ENCODE measurements at regions not wholly inside any gene's neighbourhood (a gene's known extent, or its start where the extent isn't known, plus 50 kb on each side); places are given as distances from the start of the nearest gene placed in this dataset.

DNA sequence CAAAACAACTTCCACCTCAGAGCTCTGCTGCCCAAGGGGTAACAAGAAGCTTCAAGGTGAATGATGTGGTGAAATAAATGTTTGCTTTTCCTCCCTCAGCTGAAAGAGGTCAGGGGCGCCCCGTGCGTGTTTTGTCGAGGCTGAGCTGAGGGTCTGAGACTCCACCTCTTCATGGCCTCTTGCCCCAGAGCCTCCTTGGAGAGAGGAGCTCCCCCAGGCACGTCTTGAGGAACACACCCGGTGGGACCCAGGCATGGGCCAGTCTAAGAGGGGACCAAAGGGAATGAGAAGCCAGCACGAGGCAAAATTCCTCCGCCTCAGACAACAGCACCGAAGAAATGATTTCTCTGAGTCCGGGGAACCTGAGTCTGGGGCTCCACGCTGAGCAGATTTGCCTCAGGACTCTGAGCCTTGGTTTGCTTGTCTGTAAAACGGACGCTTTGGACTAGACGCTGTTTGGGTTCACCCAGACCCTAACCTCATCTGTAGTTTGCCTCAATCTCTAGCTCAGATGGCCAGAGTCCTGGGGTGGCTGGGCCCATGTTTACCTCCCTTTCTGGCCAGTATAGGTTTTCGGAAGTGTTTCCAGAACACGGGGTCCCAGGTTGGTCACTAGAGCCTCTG, 56.4 kb upstream of the ODC1 start:
- H3K27me3 ChIP-seq (ENCODE audit: insufficient read depth, low read length), result no peaks in the 10 kb centered on the region
- H4K91ac ChIP-seq (ENCODE audit: insufficient read length, low read depth, low read length), result no peak overlapping the region
- H3K56ac ChIP-seq (ENCODE audit: insufficient read length, low read depth, low read length), result no peak overlapping the region
- H3K9me3 ChIP-seq (ENCODE audit: control insufficient read depth, low read depth, low read length), result no peaks in the 10 kb centered on the region
- H3K79me2 ChIP-seq (ENCODE audit: insufficient read depth, low read length), result no peaks in the 10 kb centered on the region
- H3K14ac ChIP-seq (ENCODE audit: insufficient read depth, low read length), result no peak overlapping the region
- no peak overlapping the region for H3K27ac Mint-ChIP-seq
- H2AFZ ChIP-seq (ENCODE audit: low read length), result no peak overlapping the region
- H2BK12ac ChIP-seq (ENCODE audit: insufficient read length, low read depth, low read length), result no peak overlapping the region
- no peaks in the 10 kb centered on the region for H3K23me2 ChIP-seq (ENCODE audit: insufficient read length, low read depth, low read length, poor library complexity, severe bottlenecking)
- no peak overlapping the region for H2BK20ac ChIP-seq (ENCODE audit: low read depth, low read length, poor library complexity, severe bottlenecking)
- H2BK120ac ChIP-seq (ENCODE audit: low read depth, low read length, poor library complexity, severe bottlenecking), result no peak overlapping the region
- H3K18ac ChIP-seq (ENCODE audit: insufficient read length, low read depth, low read length), result no peak overlapping the region
- TF ChIP-seq, protein P1, sequence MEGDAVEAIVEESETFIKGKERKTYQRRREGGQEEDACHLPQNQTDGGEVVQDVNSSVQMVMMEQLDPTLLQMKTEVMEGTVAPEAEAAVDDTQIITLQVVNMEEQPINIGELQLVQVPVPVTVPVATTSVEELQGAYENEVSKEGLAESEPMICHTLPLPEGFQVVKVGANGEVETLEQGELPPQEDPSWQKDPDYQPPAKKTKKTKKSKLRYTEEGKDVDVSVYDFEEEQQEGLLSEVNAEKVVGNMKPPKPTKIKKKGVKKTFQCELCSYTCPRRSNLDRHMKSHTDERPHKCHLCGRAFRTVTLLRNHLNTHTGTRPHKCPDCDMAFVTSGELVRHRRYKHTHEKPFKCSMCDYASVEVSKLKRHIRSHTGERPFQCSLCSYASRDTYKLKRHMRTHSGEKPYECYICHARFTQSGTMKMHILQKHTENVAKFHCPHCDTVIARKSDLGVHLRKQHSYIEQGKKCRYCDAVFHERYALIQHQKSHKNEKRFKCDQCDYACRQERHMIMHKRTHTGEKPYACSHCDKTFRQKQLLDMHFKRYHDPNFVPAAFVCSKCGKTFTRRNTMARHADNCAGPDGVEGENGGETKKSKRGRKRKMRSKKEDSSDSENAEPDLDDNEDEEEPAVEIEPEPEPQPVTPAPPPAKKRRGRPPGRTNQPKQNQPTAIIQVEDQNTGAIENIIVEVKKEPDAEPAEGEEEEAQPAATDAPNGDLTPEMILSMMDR (conservative IDR thresholded peaks at IDR 0.05), result no peak
- no peak overlapping the region for H3K4me2 ChIP-seq (ENCODE audit: insufficient read depth, insufficient read length, low read length)
- no peak overlapping the region for H2BK5ac ChIP-seq (ENCODE audit: insufficient read length, low read length)
- peaks cover 3 to 5% of the 10 kb centered on the region in 2 experiments; a peak in 2 of 4 replicates for H3K4me1 Mint-ChIP-seq
- H4K5ac ChIP-seq (ENCODE audit: insufficient read length, low read depth, low read length), result no peak overlapping the region
- no peak overlapping the region for H3K9ac ChIP-seq (ENCODE audit: extremely low read depth, insufficient read length, low read length)
- H2BK15ac ChIP-seq (ENCODE audit: low read depth, low read length), result no peak overlapping the region
- peaks cover 3% of the 10 kb centered on the region; the same call in 1 of the 2 replicates for H3K27me3 Mint-ChIP-seq (ENCODE audit: low read depth)
- no peak overlapping the region for H3K4ac ChIP-seq (ENCODE audit: low read depth, low read length)
- no peak for DNase-seq
- no peaks in the 10 kb centered on the region for H3K79me1 ChIP-seq (ENCODE audit: insufficient read depth, low read depth, low read length, poor library complexity, severe bottlenecking)
- no peaks in the 10 kb centered on the region for H3K4me1 ChIP-seq (ENCODE audit: insufficient read depth, low read length)
- H3K4me3 Mint-ChIP-seq, result no peak overlapping the region
- H3K27ac ChIP-seq (ENCODE audit: insufficient read length, low read depth, low read length), result no peak overlapping the region
- no peak overlapping the region for H4K8ac ChIP-seq (replicated peaks; ENCODE audit: insufficient read length, low read depth, low read length)
- WGBS (ENCODE audit: extremely low coverage, insufficient read length, low lambda C conversion rate), result no CpG with 5 or more reads among the region's 16 CpGs
- no peak overlapping the region for H3T11ph ChIP-seq (ENCODE audit: low read length)
- H2AK5ac ChIP-seq (ENCODE audit: insufficient read length, low read length), result no peak overlapping the region
- H3K23ac ChIP-seq (ENCODE audit: insufficient read length, low read depth, low read length), result no peak overlapping the region
- H4K20me1 ChIP-seq (ENCODE audit: control insufficient read depth, insufficient read depth, insufficient read length), result no peaks in the 10 kb centered on the region
- no peaks in the 10 kb centered on the region for H3K36me3 Mint-ChIP-seq (ENCODE audit: insufficient read depth in 1 of 3, low read depth in 3 of 3)
- H3K9me3 Mint-ChIP-seq, result no peaks in the 10 kb centered on the region
